ENCODE measurements at regions not wholly inside any gene's neighbourhood (a gene's known extent, or its start where the extent isn't known, plus 50 kb on each side); places are given as distances from the start of the nearest gene placed in this dataset.

GRCh38 chr13:21913010-21913409 is 242.1 kb downstream of the FGF9 start:
- TF ChIP-seq CTCF (IDR thresholded peaks at IDR 0.05) = no peak
- TF ChIP-seq EZH2 (IDR thresholded peaks at IDR 0.05; ENCODE audit: borderline replicate concordance, insufficient read depth, low read depth, low read length, poor library complexity, severe bottlenecking) = no peak

Measured in B cell (primary cell).